Left lung (tissue), 4 donors: ENCODE measurements at regions not wholly inside any gene's neighbourhood (a gene's known extent, or its start where the extent isn't known, plus 50 kb on each side); places are given as distances from the start of the nearest gene placed in this dataset.

ENCODE experiments used
- ATAC-seq: fragments of 200-7000 bp; cut with Tn5 transposase; one replicate; pipeline ENCODE4 v1.9.1; 2020; ENCODE audit warnings: moderate library complexity
- DNase-seq, 4 donors: peaks; one replicate each; pipeline ENCODE4 v3.0.0-alpha.2; 2013 to 2020
- H3K27ac ChIP-seq, 2 donors: fragments of 200-600 bp; sonication (generic) in 1 of 2; one replicate each; pipeline versions ENCODE4 v1.5.0 to v1.8.0; 2020 to 2021
- H3K27me3 ChIP-seq, 2 donors: fragments of 200-600 bp; sonication (generic) in 1 of 2; one replicate each; pipeline versions ENCODE4 v1.5.0 to v1.8.0; 2020 to 2021
- H3K36me3 ChIP-seq, 2 donors: fragments of 200-600 bp; sonication (generic) in 1 of 2; one replicate each; pipeline versions ENCODE4 v1.5.0 to v1.8.0; 2020 to 2021
- H3K4me1 ChIP-seq, 2 donors: fragments of 200-600 bp; one replicate each; pipeline ENCODE4 v1.8.0; 2021
- H3K4me3 ChIP-seq, 2 donors: fragments of 200-600 bp; sonication (generic) in 1 of 2; one replicate each; pipeline versions ENCODE4 v1.5.0 to v1.8.0; 2020 to 2021; ENCODE audit warnings: mild to moderate bottlenecking in 1 of 2
- H3K9me3 ChIP-seq, 2 donors: fragments of 200-600 bp; sonication (generic) in 1 of 2; one replicate each; pipeline versions ENCODE4 v1.5.0 to v1.8.0; 2020 to 2021
- CTCF ChIP-seq, 2 donors: fragments of 200-600 bp; sonication (generic) in 1 of 2; IDR thresholded peaks; one replicate each; pipeline versions ENCODE4 v1.5.0 to v1.8.0; 2021; ENCODE audit warnings: antibody characterized with exemption in 2 of 2
- intact Hi-C, 2 donors: fragments of 100-400 bp; cut with DNase I; formaldehyde crosslinking; loops; one replicate each; pipeline versions ENCODE4 v1.11.2 to v1.14.2; 2022
- donor health status: DM: no; HTN: yes; CAD: no.
- donor health status: DM: no; HTN: no; CAD: no.

GRCh38 chr11:92707173-92707619 lies 262.3 kb upstream of the MTNR1B start:
- DNase-seq, result no peak
- H3K27ac ChIP-seq, result no peak overlapping the region
- intact Hi-C loops, result no loop called here

GRCh38 chr11:92707665-92708064 lies 261.8 kb upstream of the MTNR1B start:
- Histone ChIP-seq H3K27ac (no peak overlapping the region), H3K36me3 (no peaks in the 10 kb centered on the region), H3K4me3 (no peak overlapping the region), H3K27me3 (no peaks in the 10 kb centered on the region), H3K4me1 (no peaks in the 10 kb centered on the region), H3K9me3 (no peaks in the 10 kb centered on the region)
- DNase-seq (no peak), ATAC-seq (peak; percentile 35)
- intact Hi-C loops, result no loop called here
- TF ChIP-seq CTCF (IDR thresholded peaks at IDR 0.05), result no peak

More at GRCh38 chr11:92707173-92707619, 262.3 kb upstream of the MTNR1B start:
- H3K9me3 ChIP-seq, result no peaks in the 10 kb centered on the region
- no peak overlapping the region for H3K4me3 ChIP-seq
- no peaks in the 10 kb centered on the region for H3K27me3 ChIP-seq
- no peak for TF ChIP-seq CTCF (IDR thresholded peaks at IDR 0.05)
- peak; percentile 71 for ATAC-seq
- no peaks in the 10 kb centered on the region for H3K36me3 ChIP-seq
- H3K4me1 ChIP-seq, result no peaks in the 10 kb centered on the region

- intact Hi-C loops, result no loop called here
- no peaks in the 10 kb centered on the region for H3K27me3 ChIP-seq
- no peaks in the 10 kb centered on the region for H3K4me1 ChIP-seq
- H3K9me3 ChIP-seq, result no peaks in the 10 kb centered on the region
- H3K36me3 ChIP-seq, result no peaks in the 10 kb centered on the region
- TF ChIP-seq CTCF (IDR thresholded peaks at IDR 0.05), result no peak
- H3K4me3 ChIP-seq, result no peak overlapping the region
- ATAC-seq (no peak), DNase-seq (no peak)
- H3K27ac ChIP-seq, result no peak overlapping the region
Observed at GRCh38 chr11:92709329-92709728, 260.1 kb upstream of the MTNR1B start.

- Histone ChIP-seq H3K9me3 (no peaks in the 10 kb centered on the region), H3K36me3 (no peaks in the 10 kb centered on the region), H3K4me1 (no peaks in the 10 kb centered on the region), H3K27me3 (no peaks in the 10 kb centered on the region), H3K4me3 (no peak overlapping the region), H3K27ac (no peak overlapping the region)
- intact Hi-C loops, result no loop called here
- DNase-seq (no peak), ATAC-seq (no peak)
- no peak for TF ChIP-seq CTCF (IDR thresholded peaks at IDR 0.05)
Observed at GRCh38 chr11:92711926-92712325, 257.5 kb upstream of the MTNR1B start.

GRCh38 chr11:92714111-92714510 lies 255.3 kb upstream of the MTNR1B start:
- Histone ChIP-seq H3K36me3 (no peaks in the 10 kb centered on the region), H3K27ac (no peak overlapping the region), H3K4me3 (no peak overlapping the region), H3K4me1 (no peaks in the 10 kb centered on the region), H3K27me3 (no peaks in the 10 kb centered on the region), H3K9me3 (no peaks in the 10 kb centered on the region)
- intact Hi-C loops, result no loop called here
- no peak for ATAC-seq
- DNase-seq, result no peak
- TF ChIP-seq CTCF (IDR thresholded peaks at IDR 0.05), result no peak
